BLaER1 (cell line): ENCODE measurements at regions not wholly inside any gene's neighbourhood (a gene's known extent, or its start where the extent isn't known, plus 50 kb on each side); places are given as distances from the start of the nearest gene placed in this dataset.

Source experiments
- H3K27ac ChIP-seq: shearing (Covaris generic); formaldehyde crosslinking; 2 replicates; pipeline ENCODE4 v1.8.1; 2022
- H3K27me3 ChIP-seq: shearing (Covaris generic); formaldehyde crosslinking; 2 replicates; pipeline ENCODE4 v1.8.1; 2022
- H3K36me3 ChIP-seq: shearing (Covaris generic); formaldehyde crosslinking; 2 replicates; pipeline ENCODE4 v1.8.1; 2022
- H3K4me1 ChIP-seq: shearing (Covaris generic); formaldehyde crosslinking; 2 replicates; pipeline ENCODE4 v1.8.1; 2022
- H3K4me2 ChIP-seq: shearing (Covaris generic); formaldehyde crosslinking; 2 replicates; pipeline ENCODE4 v1.8.1; 2022
- H3K4me3 ChIP-seq: shearing (Covaris generic); formaldehyde crosslinking; 2 replicates; pipeline ENCODE4 v1.8.1; 2022
- H3K9ac ChIP-seq: shearing (Covaris generic); formaldehyde crosslinking; 2 replicates; pipeline ENCODE4 v1.8.1; 2022
- H3K9me3 ChIP-seq: shearing (Covaris generic); formaldehyde crosslinking; 2 replicates; pipeline ENCODE4 v1.8.1; 2022
- H4K20me1 ChIP-seq: shearing (Covaris generic); formaldehyde crosslinking; 2 replicates; pipeline ENCODE4 v1.8.1; 2022
- Cebpa-rat ChIP-seq: shearing (Covaris generic); IDR thresholded peaks from 2 replicates; pipeline ENCODE4 v1.8.1; 2022

DNA sequence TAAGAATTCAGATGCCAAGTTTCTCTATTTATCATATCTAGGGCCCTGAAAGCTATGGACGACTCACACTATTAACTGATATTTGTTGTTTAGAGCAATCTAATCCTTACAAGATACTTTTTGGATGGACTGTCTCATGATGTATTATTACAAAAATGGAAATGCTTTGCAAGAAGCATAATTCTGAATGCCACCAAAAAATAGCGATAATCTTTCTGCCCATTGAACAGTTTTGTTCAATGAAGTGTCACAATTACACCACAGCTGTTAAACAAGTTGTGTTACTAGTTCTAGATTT is 460.4 kb upstream of the JARID2 start:
- Histone ChIP-seq H3K27ac (no peak overlapping the region), H3K9ac (no peak overlapping the region), H3K4me1 (0 out of 2 replicates have a peak, but pooled peaks cover 4% of the 10 kb centered on the region), H3K4me3 (no peak overlapping the region), H4K20me1 (no peaks in the 10 kb centered on the region), H3K27me3 (no peaks in the 10 kb centered on the region), H3K36me3 (no peaks in the 10 kb centered on the region), H3K9me3 (peaks cover 26% of the 10 kb centered on the region), H3K4me2 (no peak overlapping the region)
- TF ChIP-seq Cebpa-rat = no peak

DNA sequence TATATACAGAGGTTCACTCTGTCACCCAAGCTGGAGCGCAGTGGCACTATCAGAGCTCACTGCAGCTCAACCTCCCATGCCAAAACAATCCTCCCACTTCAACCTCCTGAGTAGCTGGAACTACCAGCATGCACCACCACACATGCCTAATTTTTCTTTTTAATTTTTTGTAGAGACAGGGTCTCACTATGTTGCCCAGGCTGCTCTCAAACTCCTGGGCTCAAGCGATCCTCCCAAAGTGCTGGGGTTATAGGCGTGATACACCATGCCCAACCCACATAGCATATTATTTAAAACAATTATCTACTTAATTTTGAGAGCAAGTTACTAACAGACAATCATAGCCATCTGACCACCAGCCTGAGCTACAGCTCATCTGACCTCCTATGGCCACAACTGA is 459.9 kb upstream of the JARID2 start:
- no peaks in the 10 kb centered on the region for H3K27me3 ChIP-seq
- no peak for TF ChIP-seq Cebpa-rat
- 0 out of 2 replicates have a peak, but pooled peaks cover 4% of the 10 kb centered on the region for H3K4me1 ChIP-seq
- H3K27ac ChIP-seq = no peak overlapping the region
- no peaks in the 10 kb centered on the region for H3K36me3 ChIP-seq
- no peak overlapping the region for H3K4me3 ChIP-seq
- no peak overlapping the region for H3K9ac ChIP-seq
- H3K9me3 ChIP-seq = peaks cover 26% of the 10 kb centered on the region
- H3K4me2 ChIP-seq = no peak overlapping the region
- no peaks in the 10 kb centered on the region for H4K20me1 ChIP-seq

DNA sequence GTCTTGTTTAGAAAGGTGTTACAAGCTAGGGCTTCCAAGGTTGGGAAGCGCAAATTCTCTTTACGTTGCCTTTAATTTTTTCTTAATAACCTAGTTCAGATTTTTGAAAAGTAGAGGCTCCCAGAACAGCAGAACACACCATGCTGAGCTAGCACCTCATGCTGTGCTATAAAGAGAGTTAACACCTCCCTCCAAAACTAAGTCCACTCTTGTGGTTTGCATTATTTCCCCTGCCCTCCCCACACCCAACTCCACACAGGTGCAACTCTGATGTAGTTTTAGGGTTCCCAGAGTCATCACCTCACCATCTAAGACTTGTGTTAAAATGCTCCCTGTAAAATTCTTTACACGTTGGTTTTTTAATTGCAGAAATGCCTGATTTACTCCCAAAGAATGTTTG is 459.4 kb upstream of the JARID2 start:
- Histone ChIP-seq H3K27me3 (no peaks in the 10 kb centered on the region), H3K4me1 (0 out of 2 replicates have a peak, but pooled peaks cover 4% of the 10 kb centered on the region), H3K4me2 (no peak overlapping the region), H4K20me1 (no peaks in the 10 kb centered on the region), H3K9me3 (peaks cover 26% of the 10 kb centered on the region), H3K4me3 (no peak overlapping the region), H3K9ac (no peak overlapping the region), H3K36me3 (no peaks in the 10 kb centered on the region), H3K27ac (no peak overlapping the region)
- no peak for TF ChIP-seq Cebpa-rat

DNA sequence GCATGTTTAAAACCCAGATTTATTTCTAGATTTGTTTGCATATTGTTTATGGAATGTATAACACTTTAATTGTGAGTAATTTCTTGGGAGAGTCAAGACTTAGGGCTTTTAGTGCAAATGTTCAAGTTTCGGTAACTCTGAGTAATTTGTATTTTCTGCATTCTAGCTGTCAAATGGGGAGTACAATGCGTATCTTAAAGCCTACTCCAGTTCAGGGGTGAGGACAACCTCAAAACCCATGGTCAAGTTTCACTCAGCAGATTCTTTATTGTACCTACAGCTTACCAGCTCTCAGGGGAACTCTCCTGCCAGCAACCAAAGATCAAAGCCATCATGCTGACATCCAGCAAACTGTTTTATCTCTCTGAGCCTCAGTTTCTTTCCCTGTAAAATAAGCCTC is 458.6 kb upstream of the JARID2 start:
- no peak overlapping the region for H3K4me3 ChIP-seq
- H3K4me1 ChIP-seq = 0 out of 2 replicates have a peak, but pooled peaks cover 4% of the 10 kb centered on the region
- peaks cover 21% of the 10 kb centered on the region for H3K9me3 ChIP-seq
- no peaks in the 10 kb centered on the region for H4K20me1 ChIP-seq
- no peak overlapping the region for H3K9ac ChIP-seq
- H3K36me3 ChIP-seq = no peaks in the 10 kb centered on the region
- no peak overlapping the region for H3K27ac ChIP-seq
- H3K4me2 ChIP-seq = no peak overlapping the region
- H3K27me3 ChIP-seq = no peaks in the 10 kb centered on the region
- TF ChIP-seq Cebpa-rat = no peak

DNA sequence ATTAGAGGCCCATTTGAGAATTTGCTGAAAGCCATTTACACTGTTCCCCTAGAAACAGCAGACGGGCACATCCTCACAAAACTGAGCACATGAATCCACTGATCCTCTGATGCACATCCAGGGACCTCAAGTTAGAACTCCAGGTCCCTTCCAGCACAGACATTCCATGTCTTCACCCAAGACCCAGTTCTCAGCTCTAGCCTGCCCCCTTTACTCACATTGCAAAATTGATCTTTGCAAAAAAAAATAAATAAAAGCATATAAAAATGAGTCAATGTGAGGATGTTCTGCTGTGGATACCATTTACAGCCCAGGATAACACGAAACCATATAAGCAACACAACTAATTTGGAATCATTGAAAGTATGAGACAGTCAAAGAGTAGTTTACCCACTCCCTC is 458.2 kb upstream of the JARID2 start:
- Histone ChIP-seq H3K4me2 (no peak overlapping the region), H4K20me1 (no peaks in the 10 kb centered on the region), H3K27me3 (no peaks in the 10 kb centered on the region), H3K4me1 (0 out of 2 replicates have a peak, but pooled peaks cover 4% of the 10 kb centered on the region), H3K27ac (no peak overlapping the region), H3K9ac (no peak overlapping the region), H3K4me3 (no peak overlapping the region), H3K9me3 (peaks cover 17% of the 10 kb centered on the region), H3K36me3 (no peaks in the 10 kb centered on the region)
- no peak for TF ChIP-seq Cebpa-rat

DNA sequence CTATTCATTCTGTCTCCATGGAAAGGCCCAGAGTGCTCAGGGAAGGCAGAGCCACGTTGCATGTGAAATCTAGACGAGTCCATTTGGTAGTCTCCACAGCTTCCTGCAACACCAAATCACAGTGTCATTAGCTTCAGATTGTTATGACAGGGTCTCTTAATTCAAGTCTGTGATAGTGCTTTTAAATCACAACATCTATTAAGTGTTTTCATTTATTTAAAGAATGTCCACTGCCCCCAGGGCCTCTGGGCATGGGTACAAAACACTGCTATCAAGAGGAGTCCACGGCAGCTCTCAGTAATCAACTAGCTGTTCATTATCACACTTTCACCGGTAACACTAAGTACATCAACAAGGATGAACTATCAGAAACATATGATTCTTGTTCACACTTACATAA is 455.9 kb upstream of the JARID2 start:
- H4K20me1 ChIP-seq = no peaks in the 10 kb centered on the region

DNA sequence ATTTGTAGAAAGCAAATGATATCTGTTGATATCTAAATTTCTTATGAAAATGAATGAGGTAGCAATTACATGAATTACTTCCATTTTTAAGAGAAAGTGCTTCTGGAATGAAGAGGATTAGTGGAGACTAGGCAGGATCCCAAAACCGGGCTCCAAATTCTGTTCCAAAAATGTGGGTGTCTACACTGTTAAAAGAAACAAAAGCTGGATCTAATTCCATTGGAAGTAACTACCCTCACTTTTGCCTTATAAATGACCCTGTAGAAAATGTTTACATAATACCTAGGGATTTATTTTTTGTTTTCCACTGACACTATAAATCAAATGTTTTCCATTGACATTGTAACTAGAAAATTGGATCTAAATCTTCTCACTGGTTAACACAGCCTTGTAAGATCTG is 454.9 kb upstream of the JARID2 start:
- TF ChIP-seq Cebpa-rat = no peak
- no peaks in the 10 kb centered on the region; the same call in 1 of the 2 replicates for H3K9me3 ChIP-seq
- H3K27me3 ChIP-seq = no peaks in the 10 kb centered on the region
- H4K20me1 ChIP-seq = no peaks in the 10 kb centered on the region
- no peak overlapping the region for H3K9ac ChIP-seq
- no peak overlapping the region for H3K27ac ChIP-seq
- H3K4me1 ChIP-seq = 0 out of 2 replicates have a peak, but pooled peaks cover 4% of the 10 kb centered on the region
- H3K4me3 ChIP-seq = no peak overlapping the region
- no peak overlapping the region for H3K4me2 ChIP-seq
- H3K36me3 ChIP-seq = no peaks in the 10 kb centered on the region

More for the DNA sequence above, 455.9 kb upstream of the JARID2 start:
- Histone ChIP-seq H3K4me1 (0 out of 2 replicates have a peak, but pooled peaks cover 4% of the 10 kb centered on the region), H3K36me3 (no peaks in the 10 kb centered on the region), H3K4me3 (no peak overlapping the region), H3K27ac (no peak overlapping the region), H3K4me2 (no peak overlapping the region), H3K27me3 (no peaks in the 10 kb centered on the region), H3K9ac (no peak overlapping the region), H3K9me3 (no peaks in the 10 kb centered on the region; the same call in 1 of the 2 replicates)
- TF ChIP-seq Cebpa-rat = no peak

DNA sequence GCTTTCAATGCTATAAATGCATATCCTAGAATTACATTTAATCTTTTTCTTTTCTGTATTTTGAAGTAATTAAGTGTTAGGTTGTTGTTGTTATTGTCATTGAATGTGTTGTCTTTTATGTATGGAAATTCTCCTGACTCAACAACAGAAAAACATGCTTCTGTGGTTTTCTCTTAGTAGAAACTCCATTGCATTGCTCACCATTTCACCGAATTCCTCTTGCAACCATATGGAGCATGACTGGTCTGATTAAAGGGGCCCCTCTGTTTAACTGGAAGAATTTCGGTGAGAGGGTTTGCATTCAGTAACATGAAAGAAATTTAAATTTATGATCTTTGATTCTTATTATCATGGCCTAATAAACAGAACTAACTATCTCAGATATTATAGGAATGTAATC is 454.3 kb upstream of the JARID2 start:
- no peak overlapping the region for H3K27ac ChIP-seq
- no peak overlapping the region for H3K4me3 ChIP-seq
- no peak overlapping the region for H3K9ac ChIP-seq
- no peak for TF ChIP-seq Cebpa-rat
- H3K9me3 ChIP-seq = no peaks in the 10 kb centered on the region; the same call in 1 of the 2 replicates
- no peak overlapping the region for H3K4me2 ChIP-seq
- no peaks in the 10 kb centered on the region for H3K36me3 ChIP-seq
- H3K4me1 ChIP-seq = 0 out of 2 replicates have a peak, but pooled peaks cover 4% of the 10 kb centered on the region
- no peaks in the 10 kb centered on the region for H3K27me3 ChIP-seq
- H4K20me1 ChIP-seq = no peaks in the 10 kb centered on the region

DNA sequence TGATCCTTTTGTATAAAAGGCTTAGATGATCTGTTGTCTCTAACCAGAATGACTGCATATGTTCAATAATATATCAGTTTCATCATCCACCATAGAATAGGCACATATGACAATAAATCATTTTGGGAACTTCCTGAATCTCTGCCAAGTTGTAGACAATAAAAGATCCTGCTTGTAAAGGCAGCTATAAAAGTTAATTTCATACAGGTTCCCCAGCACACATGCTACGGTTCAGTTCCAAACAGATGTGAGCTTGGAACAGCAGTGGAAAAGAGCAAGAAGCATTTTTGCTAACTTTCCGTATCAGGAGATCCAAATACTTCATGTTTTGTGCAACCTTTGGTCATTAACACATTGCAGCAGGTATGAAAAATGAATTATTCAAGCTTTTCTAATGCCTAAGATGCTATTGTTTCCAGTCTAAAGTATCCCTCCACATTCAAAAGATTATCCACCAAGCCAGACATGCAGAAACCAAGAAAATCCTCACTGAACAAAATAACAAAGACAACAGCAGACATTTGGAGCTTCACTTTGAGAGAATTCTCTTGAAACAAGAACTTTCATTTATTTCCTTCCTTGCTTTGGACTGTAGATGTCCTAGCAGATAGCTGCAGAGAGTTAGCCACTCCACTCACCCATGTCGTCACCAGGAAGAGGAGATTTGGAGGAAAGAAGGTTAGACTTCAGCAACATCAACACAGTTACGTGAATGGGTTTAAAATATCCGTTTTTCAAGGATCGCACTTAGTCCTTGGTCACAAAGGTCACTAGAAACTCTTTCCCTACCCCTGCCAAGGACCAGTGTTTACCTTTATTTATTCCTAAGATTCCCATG is 453.5 kb upstream of the JARID2 start:
- H3K9me3 ChIP-seq = no peaks in the 10 kb centered on the region; the same call in 1 of the 2 replicates
- H3K9ac ChIP-seq = no peak overlapping the region
- H3K4me1 ChIP-seq = peaks cover 3% of the 10 kb centered on the region; the same call in 1 of the 2 replicates
- no peaks in the 10 kb centered on the region for H3K27me3 ChIP-seq
- H3K36me3 ChIP-seq = no peaks in the 10 kb centered on the region
- H3K4me2 ChIP-seq = no peak overlapping the region
- H3K27ac ChIP-seq = no peak overlapping the region
- H3K4me3 ChIP-seq = no peak overlapping the region
- TF ChIP-seq Cebpa-rat = no peak
- no peaks in the 10 kb centered on the region for H4K20me1 ChIP-seq

DNA sequence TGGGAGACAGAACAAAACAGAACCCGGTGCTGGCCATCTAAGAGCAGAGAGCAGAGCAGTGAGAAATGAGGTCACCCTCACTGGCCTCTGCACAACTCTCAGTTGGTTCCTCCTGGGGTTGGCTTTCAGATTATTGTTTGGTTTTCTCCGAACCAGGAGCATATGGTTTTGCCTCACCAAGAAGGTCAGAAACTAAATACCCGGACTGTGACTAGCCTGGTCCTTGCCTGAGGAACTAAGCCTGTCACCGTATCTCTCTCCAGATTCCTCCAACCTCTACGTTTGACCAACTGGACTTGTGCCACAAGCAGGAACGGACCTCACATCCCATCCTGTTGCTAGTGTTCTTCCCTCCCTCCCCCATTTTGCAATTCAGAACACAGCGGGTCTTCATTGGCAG is 450.4 kb upstream of the JARID2 start:
- Histone ChIP-seq H3K4me3 (no peak overlapping the region), H3K27ac (no peak overlapping the region)

More for the DNA sequence above, 450.4 kb upstream of the JARID2 start:
- TF ChIP-seq Cebpa-rat = no peak
- no peaks in the 10 kb centered on the region for H3K27me3 ChIP-seq
- H3K4me2 ChIP-seq = no peak overlapping the region
- H3K4me1 ChIP-seq = peaks cover 5% of the 10 kb centered on the region; the same call in 1 of the 2 replicates
- no peak overlapping the region for H3K9ac ChIP-seq
- H4K20me1 ChIP-seq = no peaks in the 10 kb centered on the region
- H3K36me3 ChIP-seq = no peaks in the 10 kb centered on the region
- peaks cover 10% of the 10 kb centered on the region for H3K9me3 ChIP-seq
